ENCODE measurements at regions not wholly inside any gene's neighbourhood (a gene's known extent, or its start where the extent isn't known, plus 50 kb on each side); places are given as distances from the start of the nearest gene placed in this dataset.

GRCh38 chr2:211113334-211114175, 557.2 kb downstream of the CPS1 start (continued):
- no peak for TF ChIP-seq SIN3A (conservative IDR thresholded peaks at IDR 0.05 in 1 of 2, IDR thresholded peaks at IDR 0.05 in 1 of 2; ENCODE audit: low read depth in 1 of 2, low read length in 2 of 2)
- TF ChIP-seq CTBP2 (IDR thresholded peaks at IDR 0.05; ENCODE audit: borderline replicate concordance, insufficient read depth, insufficient read length, low read length), result no peak
